MCF 10A (cell line): ENCODE measurements at regions not wholly inside any gene's neighbourhood (a gene's known extent, or its start where the extent isn't known, plus 50 kb on each side); places are given as distances from the start of the nearest gene placed in this dataset.

Source experiments
- BruUV-seq: library from RNA; stranded (reverse); fragments of 400-500 nt; replicated peaks from 2 replicates; lab custom pipeline; 2021; lab: Mats Ljungman, UMichigan
- CTCF ChIA-PET: fragments of 300-600 bp; sonication (Branson Sonifier 250); formaldehyde crosslinking; extraction: SDS; loops from one replicate; lab custom pipeline; 2021; ENCODE audit warnings: antibody characterized with exemption, inconsistent platforms; lab: Yijun Ruan, JAX
- POLR2A ChIA-PET: fragments of 300-600, 350-650 bp; sonication (Branson Sonifier 250); formaldehyde crosslinking; extraction: SDS; loops from one replicate; lab custom pipeline; 2020; ENCODE audit warnings: antibody characterized with exemption, inconsistent platforms; lab: Yijun Ruan, JAX
- DNase-seq: peaks from one replicate; pipeline ENCODE4 v3.0.0-alpha.2; 2018; ENCODE audit not compliant: unreplicated experiment
- H3K27ac Mint-ChIP-seq: one replicate; pipeline ENCODE4 v1.8.0; 2022; ENCODE audit warnings: mild to moderate bottlenecking, low read depth, mixed read lengths; ENCODE audit not compliant: unreplicated experiment
- H3K27me3 Mint-ChIP-seq: one replicate; pipeline ENCODE4 v1.8.0; 2022; ENCODE audit warnings: mixed read lengths; ENCODE audit not compliant: insufficient read depth, unreplicated experiment
- H3K36me3 Mint-ChIP-seq: one replicate; pipeline ENCODE4 v1.8.0; 2022; ENCODE audit warnings: mild to moderate bottlenecking, moderate library complexity, mixed read lengths; ENCODE audit not compliant: insufficient read depth, unreplicated experiment
- H3K4me1 Mint-ChIP-seq: one replicate; pipeline ENCODE4 v1.8.0; 2022; ENCODE audit warnings: mixed read lengths; ENCODE audit not compliant: insufficient read depth, unreplicated experiment
- H3K4me3 Mint-ChIP-seq: one replicate; pipeline ENCODE4 v1.8.0; 2022; ENCODE audit warnings: mild to moderate bottlenecking, moderate library complexity, mixed read lengths; ENCODE audit not compliant: unreplicated experiment
- H3K9me3 Mint-ChIP-seq: one replicate; pipeline ENCODE4 v1.8.0; 2022; ENCODE audit warnings: mixed read lengths; ENCODE audit not compliant: unreplicated experiment
- intact Hi-C: fragments of 100-400 bp; cut with micrococcal nuclease; formaldehyde crosslinking; loops from 2 replicates; pipeline ENCODE4 v1.14.1; 2022
- TF ChIP-seq, protein P1 (sequence below): fragments of 200-600 bp; IDR thresholded peaks from one replicate; pipeline ENCODE4 v1.8.0; 2022; ENCODE audit warnings: antibody characterized with exemption, mild to moderate bottlenecking; ENCODE audit not compliant: unreplicated experiment

DNA sequence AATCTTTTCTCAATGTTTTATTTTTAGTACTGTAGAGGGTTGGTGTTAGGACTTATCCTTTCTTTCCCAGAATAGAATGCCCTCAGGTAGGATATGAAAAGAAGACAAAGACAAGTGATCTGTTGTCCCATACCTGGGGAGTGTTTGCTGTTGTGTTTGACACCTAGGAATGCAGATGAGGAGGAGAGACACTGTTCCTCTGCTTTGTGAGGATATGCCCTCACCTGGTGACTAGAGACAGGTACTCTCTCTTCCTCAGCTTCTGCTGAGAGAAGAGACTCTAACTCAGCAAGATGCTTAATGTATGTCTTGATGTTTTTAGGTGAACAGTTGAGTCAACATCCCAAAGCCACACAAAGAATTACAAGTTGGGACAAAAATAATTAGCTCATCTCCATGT, 468.4 kb downstream of the PRR16 start:
- POLR2A ChIA-PET, result interaction anchor here (0.9 kb wide), 1 partner anchor 10 kb away, joined by 3 read pairs; no protein-coding TSS in a partner anchor
- no TSS peak for BruUV-seq
- no peak overlapping the region for H3K27ac Mint-ChIP-seq
- CTCF ChIA-PET, result interaction anchor here (1.1 kb wide), 1 partner anchor 15 kb away, joined by 3 read pairs; no protein-coding TSS in a partner anchor
- no peaks in the 10 kb centered on the region for H3K4me1 Mint-ChIP-seq
- H3K4me3 Mint-ChIP-seq, result no peak overlapping the region
- TF ChIP-seq, protein P1, sequence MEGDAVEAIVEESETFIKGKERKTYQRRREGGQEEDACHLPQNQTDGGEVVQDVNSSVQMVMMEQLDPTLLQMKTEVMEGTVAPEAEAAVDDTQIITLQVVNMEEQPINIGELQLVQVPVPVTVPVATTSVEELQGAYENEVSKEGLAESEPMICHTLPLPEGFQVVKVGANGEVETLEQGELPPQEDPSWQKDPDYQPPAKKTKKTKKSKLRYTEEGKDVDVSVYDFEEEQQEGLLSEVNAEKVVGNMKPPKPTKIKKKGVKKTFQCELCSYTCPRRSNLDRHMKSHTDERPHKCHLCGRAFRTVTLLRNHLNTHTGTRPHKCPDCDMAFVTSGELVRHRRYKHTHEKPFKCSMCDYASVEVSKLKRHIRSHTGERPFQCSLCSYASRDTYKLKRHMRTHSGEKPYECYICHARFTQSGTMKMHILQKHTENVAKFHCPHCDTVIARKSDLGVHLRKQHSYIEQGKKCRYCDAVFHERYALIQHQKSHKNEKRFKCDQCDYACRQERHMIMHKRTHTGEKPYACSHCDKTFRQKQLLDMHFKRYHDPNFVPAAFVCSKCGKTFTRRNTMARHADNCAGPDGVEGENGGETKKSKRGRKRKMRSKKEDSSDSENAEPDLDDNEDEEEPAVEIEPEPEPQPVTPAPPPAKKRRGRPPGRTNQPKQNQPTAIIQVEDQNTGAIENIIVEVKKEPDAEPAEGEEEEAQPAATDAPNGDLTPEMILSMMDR, result no peak
- H3K9me3 Mint-ChIP-seq, result no peaks in the 10 kb centered on the region
- intact Hi-C loops, result no loop called here
- DNase-seq, result no peak
- no peaks in the 10 kb centered on the region for H3K36me3 Mint-ChIP-seq
- no peaks in the 10 kb centered on the region for H3K27me3 Mint-ChIP-seq

DNA sequence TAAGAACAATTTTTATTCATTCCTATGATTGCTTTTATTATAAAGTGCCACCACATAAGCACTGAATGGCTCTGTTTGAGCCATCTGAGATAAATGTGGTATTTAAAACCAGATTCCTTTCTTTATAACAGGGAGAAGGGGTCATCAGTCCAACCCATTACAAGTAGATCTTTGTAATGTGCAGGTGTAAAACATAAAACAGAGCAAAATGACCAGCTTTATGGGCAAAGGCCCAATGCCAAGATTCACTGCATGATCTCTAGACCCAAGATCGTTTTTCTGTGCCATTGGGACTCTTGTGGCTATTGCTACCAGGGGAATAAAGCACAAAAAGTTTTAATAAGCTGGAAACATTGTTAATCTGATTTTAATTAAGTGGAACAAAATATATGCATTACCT, 469.9 kb downstream of the PRR16 start:
- intact Hi-C loops, result no loop called here
- H3K9me3 Mint-ChIP-seq, result no peaks in the 10 kb centered on the region
- TF ChIP-seq, protein P1, result no peak
- H3K36me3 Mint-ChIP-seq, result no peaks in the 10 kb centered on the region
- no peaks in the 10 kb centered on the region for H3K4me1 Mint-ChIP-seq
- no peak for DNase-seq
- no peak overlapping the region for H3K27ac Mint-ChIP-seq
- CTCF ChIA-PET, result no interaction called here
- POLR2A ChIA-PET, result no interaction called here
- no TSS peak for BruUV-seq
- no peak overlapping the region for H3K4me3 Mint-ChIP-seq
- no peaks in the 10 kb centered on the region for H3K27me3 Mint-ChIP-seq

- Mint-ChIP-seq H3K4me1 (no peaks in the 10 kb centered on the region), H3K9me3 (no peaks in the 10 kb centered on the region), H3K27ac (no peak overlapping the region), H3K27me3 (no peaks in the 10 kb centered on the region), H3K4me3 (no peak overlapping the region), H3K36me3 (no peaks in the 10 kb centered on the region)
- TF ChIP-seq, protein P1, result no peak
- intact Hi-C loops, result no loop called here
- ChIA-PET CTCF (no interaction called here), POLR2A (no interaction called here)
- BruUV-seq, result no TSS peak
- DNase-seq, result no peak
Observed at GRCh38 chr5:120936652-120937051, 472.6 kb downstream of the PRR16 start.

DNA sequence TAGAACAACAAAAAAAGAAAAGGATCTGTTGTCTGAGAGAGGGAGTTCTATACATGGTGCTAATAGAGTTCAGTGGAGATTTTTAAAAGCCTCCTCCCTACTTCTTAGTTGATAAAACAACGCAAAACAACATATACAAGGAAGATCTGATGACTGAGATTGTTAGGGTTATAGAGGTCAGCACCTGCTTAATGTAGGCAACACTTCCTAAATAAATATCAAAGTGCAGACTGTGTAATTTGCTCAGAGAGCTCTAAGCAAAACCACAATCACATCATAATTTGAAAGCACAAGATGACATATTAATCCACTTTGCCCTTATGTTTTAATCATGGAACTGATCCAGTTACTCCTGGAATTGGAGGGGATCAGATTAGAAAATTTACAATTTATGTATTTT, 474.5 kb downstream of the PRR16 start:
- no peaks in the 10 kb centered on the region for H3K27me3 Mint-ChIP-seq
- no peak for DNase-seq
- ChIA-PET CTCF (interaction anchor here (0.6 to 1.0 kb wide), 4 partner anchors 52 to 1153 kb away, joined by 3 to 5 read pairs (median 3); no protein-coding TSS in a partner anchor), POLR2A (no interaction called here)
- no peaks in the 10 kb centered on the region for H3K9me3 Mint-ChIP-seq
- H3K27ac Mint-ChIP-seq, result no peak overlapping the region
- intact Hi-C loops, result no loop called here
- peaks cover 19% of the 10 kb centered on the region for H3K4me1 Mint-ChIP-seq
- no TSS peak for BruUV-seq
- no peaks in the 10 kb centered on the region for H3K36me3 Mint-ChIP-seq
- no peak overlapping the region for H3K4me3 Mint-ChIP-seq
- TF ChIP-seq, protein P1, result no peak
